Mesothelial cell of epicardium (in vitro differentiated cells): ENCODE measurements at regions not wholly inside any gene's neighbourhood (a gene's known extent, or its start where the extent isn't known, plus 50 kb on each side); places are given as distances from the start of the nearest gene placed in this dataset.
"Not testable (repeated sequence)": the region's sequence is repeated elsewhere in the genome, so short reads cannot be mapped to it uniquely, and the experiment has no call there.

Experiments used
- DNase-seq, 2 experiments: peaks; one replicate each; pipeline ENCODE4 v3.0.0; 2021; ENCODE audit warnings: low spot score in 2 of 2; ENCODE audit not compliant: unreplicated experiment in 2 of 2
- H3K27ac Mint-ChIP-seq: 2 replicates; pipeline ENCODE4 v1.8.0; 2021; ENCODE audit warnings: mixed read lengths
- H3K27me3 Mint-ChIP-seq: 2 replicates; pipeline ENCODE4 v1.8.0; 2021; ENCODE audit warnings: low read depth, mixed read lengths
- H3K36me3 Mint-ChIP-seq: 2 replicates; pipeline ENCODE4 v1.8.0; 2021; ENCODE audit warnings: mixed read lengths
- H3K4me1 Mint-ChIP-seq: 2 replicates; pipeline ENCODE4 v1.8.0; 2021; ENCODE audit warnings: mixed read lengths
- H3K4me3 Mint-ChIP-seq: 2 replicates; pipeline ENCODE4 v1.8.0; 2021; ENCODE audit warnings: mild to moderate bottlenecking, moderate library complexity, mixed read lengths
- H3K9me3 Mint-ChIP-seq: 2 replicates; pipeline ENCODE4 v1.8.0; 2021; ENCODE audit warnings: mixed read lengths
- TF ChIP-seq, protein P1 (sequence below): fragments of 200-600 bp; sonication (generic); IDR thresholded peaks from one replicate; pipeline ENCODE4 v1.5.0; 2021; ENCODE audit warnings: antibody characterized with exemption; ENCODE audit not compliant: unreplicated experiment

DNA sequence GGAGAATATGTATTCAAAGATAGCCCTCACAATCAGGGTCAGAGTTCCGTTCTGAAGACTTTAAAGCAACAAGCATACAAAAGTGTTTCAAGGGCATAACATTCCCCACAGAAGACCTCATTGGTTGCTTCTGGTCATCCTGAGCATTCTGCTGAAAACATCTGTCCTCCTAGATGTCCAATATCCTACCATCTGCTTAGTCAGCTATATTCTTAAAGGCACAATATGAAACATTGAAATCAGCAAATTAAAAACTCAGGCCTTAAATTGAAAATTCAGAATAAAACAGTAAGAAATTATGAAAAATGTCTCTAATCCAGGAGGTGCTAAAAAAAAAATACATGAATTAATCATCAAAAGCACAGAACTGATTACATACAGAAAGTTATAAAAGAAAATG, 1491.2 kb upstream of the PRR20A start:
- DNase-seq: no peak
- Mint-ChIP-seq H3K27ac (no peak overlapping the region), H3K36me3 (no peaks in the 10 kb centered on the region), H3K9me3 (no peaks in the 10 kb centered on the region), H3K27me3 (no peaks in the 10 kb centered on the region), H3K4me3 (no peak overlapping the region), H3K4me1 (no peaks in the 10 kb centered on the region)
- TF ChIP-seq, protein P1, sequence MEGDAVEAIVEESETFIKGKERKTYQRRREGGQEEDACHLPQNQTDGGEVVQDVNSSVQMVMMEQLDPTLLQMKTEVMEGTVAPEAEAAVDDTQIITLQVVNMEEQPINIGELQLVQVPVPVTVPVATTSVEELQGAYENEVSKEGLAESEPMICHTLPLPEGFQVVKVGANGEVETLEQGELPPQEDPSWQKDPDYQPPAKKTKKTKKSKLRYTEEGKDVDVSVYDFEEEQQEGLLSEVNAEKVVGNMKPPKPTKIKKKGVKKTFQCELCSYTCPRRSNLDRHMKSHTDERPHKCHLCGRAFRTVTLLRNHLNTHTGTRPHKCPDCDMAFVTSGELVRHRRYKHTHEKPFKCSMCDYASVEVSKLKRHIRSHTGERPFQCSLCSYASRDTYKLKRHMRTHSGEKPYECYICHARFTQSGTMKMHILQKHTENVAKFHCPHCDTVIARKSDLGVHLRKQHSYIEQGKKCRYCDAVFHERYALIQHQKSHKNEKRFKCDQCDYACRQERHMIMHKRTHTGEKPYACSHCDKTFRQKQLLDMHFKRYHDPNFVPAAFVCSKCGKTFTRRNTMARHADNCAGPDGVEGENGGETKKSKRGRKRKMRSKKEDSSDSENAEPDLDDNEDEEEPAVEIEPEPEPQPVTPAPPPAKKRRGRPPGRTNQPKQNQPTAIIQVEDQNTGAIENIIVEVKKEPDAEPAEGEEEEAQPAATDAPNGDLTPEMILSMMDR: no peak

DNA sequence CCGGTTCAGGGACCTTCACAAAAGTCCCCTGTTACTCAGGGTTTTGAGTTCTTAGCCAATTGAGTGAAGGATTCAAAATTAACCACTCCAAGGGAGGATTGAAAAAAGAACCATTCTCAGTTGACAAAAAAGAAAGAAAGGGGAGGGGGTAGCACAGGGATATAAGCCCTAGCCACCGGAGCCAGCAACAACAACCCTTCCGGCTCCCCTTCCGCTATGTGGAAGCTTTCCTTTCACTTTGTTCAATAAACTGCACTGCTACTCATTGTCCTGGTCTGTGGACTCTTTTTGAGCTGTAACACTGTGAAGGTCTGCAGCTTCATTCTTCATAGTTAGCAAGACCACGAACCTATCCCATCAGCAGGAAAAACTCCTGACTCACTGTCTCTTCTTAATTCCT, 1488.1 kb upstream of the PRR20A start:
- Mint-ChIP-seq H3K36me3 (no peaks in the 10 kb centered on the region), H3K4me3 (no peak overlapping the region), H3K27me3 (peaks cover 9% of the 10 kb centered on the region), H3K27ac (no peak overlapping the region), H3K9me3 (no peaks in the 10 kb centered on the region), H3K4me1 (no peaks in the 10 kb centered on the region)
- no peak for DNase-seq
- TF ChIP-seq, protein P1: no peak

DNA sequence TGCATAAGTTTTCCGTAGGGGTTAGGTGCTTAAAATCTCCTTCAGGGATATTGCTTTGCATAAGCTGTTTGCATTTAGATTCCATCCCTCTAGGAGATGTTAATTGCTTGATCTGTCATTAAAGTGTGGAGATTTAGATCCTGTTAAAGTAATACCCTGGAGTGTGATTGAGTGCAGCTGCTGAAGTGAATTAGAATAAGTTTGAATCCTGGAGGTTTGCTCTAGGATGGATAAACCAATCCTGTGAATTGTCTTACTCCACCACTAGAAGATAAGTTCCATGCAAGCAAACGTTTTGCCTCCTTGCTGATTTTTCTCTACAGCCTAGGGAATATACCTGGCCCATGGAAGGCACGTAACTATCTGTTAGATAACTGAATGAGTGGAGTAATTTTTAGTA, 1487.2 kb upstream of the PRR20A start:
- TF ChIP-seq, protein P1: no peak
- H3K27me3 Mint-ChIP-seq: peaks cover 14% of the 10 kb centered on the region
- no peaks in the 10 kb centered on the region for H3K4me1 Mint-ChIP-seq
- no peak for DNase-seq
- H3K27ac Mint-ChIP-seq: no peak overlapping the region
- H3K4me3 Mint-ChIP-seq: no peak overlapping the region
- no peaks in the 10 kb centered on the region for H3K9me3 Mint-ChIP-seq
- no peaks in the 10 kb centered on the region for H3K36me3 Mint-ChIP-seq

DNA sequence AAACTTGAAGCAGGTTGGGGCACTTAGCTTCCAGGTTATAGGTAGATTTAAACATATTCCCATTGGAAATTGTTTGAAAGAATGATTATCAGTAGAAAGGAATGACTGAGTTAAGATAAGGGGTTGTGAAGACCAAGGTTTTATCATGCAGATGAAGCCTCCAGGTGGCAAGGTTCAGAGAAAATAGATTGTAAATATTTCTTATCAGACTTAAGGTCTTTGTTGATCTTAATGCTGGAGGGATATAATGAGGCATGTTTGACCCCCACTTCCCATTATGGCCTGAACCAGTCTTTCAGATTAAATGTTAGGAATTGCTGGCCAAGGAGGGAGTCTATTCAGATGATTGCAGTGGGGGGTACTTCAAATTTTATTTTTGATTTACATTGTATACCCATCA, 1486.5 kb upstream of the PRR20A start:
- Mint-ChIP-seq H3K4me3 (no peak overlapping the region), H3K27ac (no peak overlapping the region), H3K9me3 (no peaks in the 10 kb centered on the region), H3K36me3 (no peaks in the 10 kb centered on the region), H3K27me3 (peaks cover 19% of the 10 kb centered on the region), H3K4me1 (no peaks in the 10 kb centered on the region)
- TF ChIP-seq, protein P1: no peak
- DNase-seq: no peak

DNA sequence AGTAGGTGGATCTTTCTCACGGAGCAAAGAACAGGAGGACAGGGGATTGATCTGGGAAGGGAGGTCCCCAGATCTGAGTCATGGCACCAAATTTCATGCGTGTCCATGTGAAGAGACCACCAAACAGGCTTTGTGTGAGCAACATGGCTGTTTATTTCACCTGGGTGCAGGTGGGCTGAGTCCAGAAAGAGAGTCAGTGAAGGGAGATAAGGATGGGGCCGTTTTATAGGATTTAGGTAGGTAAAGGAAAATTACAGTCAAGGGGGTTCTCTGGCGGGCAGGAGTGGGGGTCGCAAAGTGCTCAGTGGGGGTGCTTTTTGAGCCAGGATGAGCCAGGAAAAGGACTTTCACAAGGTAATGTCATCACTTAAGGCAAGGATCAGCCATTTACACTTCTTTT, 1480.5 kb upstream of the PRR20A start:
- H3K4me3 Mint-ChIP-seq, H3K4me1 Mint-ChIP-seq, H3K36me3 Mint-ChIP-seq, DNase-seq, H3K27ac Mint-ChIP-seq, H3K9me3 Mint-ChIP-seq: not testable (repeated sequence)
- H3K27me3 Mint-ChIP-seq: peaks cover 31% of the 10 kb centered on the region

DNA sequence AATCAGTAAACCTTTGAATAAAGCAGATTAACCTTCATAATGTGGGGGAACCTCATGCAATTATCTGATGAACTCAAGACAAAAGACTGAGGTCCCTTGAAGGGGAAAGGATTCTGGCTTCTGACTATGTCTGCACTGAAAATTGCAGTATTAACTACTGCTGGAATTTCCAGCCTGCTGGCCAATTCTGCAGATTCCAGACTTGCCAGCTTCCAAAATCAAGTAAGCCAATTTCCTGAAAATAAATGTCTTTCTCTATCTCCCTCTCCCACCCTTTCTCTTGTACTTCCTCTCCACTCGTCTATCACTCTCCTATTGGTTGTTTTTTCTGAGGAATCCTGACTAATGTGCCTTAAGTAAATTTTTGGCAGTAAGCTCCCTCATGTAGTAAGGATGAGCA, 1479.9 kb upstream of the PRR20A start:
- H3K27me3 Mint-ChIP-seq: peaks cover 31% of the 10 kb centered on the region
- H3K9me3 Mint-ChIP-seq: peaks cover 8% of the 10 kb centered on the region
- no peak for DNase-seq
- H3K36me3 Mint-ChIP-seq: no peaks in the 10 kb centered on the region
- no peak overlapping the region for H3K4me3 Mint-ChIP-seq
- TF ChIP-seq, protein P1: no peak
- peaks cover 6% of the 10 kb centered on the region for H3K4me1 Mint-ChIP-seq
- no peak overlapping the region for H3K27ac Mint-ChIP-seq
